Fibroblast of skin of abdomen (primary cell): ENCODE measurements at regions not wholly inside any gene's neighbourhood (a gene's known extent, or its start where the extent isn't known, plus 50 kb on each side); places are given as distances from the start of the nearest gene placed in this dataset.
A peak's percentile ranks its signal among the peaks of the same experiment; 100 is the strongest.
"Not testable (repeated sequence)": the region's sequence is repeated elsewhere in the genome, so short reads cannot be mapped to it uniquely, and the experiment has no call there.

Source experiments
- DNase-seq: peaks from one replicate; pipeline ENCODE4 v3.0.0-alpha.2; 2013

DNA sequence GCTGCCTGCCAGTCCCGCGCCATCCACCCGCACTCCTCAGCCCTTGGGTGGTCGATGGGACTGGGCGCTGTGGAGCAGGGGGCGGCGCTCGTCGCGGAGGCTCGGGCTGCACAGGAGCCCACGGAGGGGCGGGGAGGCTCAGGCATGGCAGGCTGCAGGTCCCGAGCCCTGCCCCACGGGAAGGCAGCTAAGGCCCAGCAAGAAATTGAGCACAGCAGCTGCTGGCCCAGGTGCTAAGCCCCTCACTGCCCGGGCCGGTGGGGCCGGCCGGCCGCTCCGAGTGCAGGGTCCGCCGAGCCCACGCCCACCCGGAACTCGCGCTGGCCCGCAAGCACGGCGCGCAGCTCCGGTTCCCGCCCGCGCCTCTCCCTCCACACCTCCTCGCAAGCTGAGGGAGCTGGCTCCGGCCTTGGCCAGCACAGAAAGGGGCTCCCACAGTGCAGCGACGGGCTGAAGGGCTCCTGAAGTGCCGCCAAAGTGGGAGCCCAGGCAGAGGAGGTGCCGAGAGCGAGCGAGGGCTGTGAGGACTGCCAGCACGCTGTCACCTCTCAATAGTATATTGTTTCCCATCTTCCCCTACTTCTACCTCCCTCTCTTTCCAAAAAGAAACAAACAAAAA is 219.6 kb downstream of the BAMBI start:
- DNase-seq: not testable (repeated sequence)

DNA sequence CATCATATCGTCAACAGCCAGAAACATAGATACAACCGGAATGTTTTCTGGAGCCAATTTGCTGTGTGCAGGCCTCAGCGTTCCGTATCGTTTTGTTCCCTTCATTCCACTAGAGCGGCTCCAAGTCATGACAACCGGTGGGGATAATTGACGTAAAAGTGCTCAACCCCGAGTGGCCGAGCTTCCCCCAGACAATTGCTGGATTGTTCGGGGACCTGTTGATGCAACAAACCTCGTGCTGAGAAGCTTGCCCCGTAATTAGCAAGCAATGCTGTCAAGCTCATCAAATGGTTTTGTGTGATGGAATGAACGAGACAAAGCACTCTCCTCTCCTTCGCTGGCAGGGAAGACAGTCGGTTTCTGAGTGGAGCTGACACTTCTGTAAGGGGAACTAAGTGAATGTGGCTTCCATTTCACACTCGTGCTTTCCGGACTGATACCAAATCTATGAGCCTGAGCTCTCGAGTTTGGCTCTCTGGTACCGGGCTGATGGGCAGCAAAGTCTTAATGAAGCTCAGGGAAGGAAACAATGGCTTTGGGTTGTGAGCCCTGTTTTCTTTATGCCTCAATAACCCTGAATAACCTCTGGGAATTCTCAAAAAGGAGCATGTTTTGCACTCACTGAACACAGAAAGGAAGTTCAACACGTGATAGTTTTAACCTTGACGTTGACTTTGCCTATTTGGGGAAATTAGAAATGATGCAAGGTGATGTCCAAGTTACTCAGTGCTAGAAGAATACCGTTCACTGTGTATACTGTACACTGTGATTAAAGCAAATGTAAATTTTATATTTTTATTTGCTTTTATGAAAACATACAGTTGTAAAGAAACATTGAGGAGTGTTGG is 220.5 kb downstream of the BAMBI start:
- no peak for DNase-seq

DNA sequence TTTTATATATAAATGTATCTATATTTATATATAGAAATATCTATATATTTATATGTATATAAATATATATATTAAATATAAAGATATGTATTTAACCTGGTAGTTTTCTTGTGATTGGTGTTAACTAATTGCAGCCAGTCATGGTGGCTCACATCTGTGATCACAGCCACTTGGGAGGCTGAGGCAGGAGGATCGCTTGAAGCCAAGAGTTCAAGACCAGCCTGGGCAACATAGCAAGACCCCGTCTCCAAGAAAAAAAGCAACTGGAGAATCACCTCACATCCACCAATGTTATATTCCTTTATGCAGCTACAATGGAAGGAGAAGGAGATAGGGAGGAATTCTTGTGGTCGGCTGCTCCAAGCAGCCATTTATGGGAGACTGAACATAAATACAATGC is 224.9 kb downstream of the BAMBI start:
- DNase-seq: no peak

- DNase-seq: no peak
These were observed 225.7 kb downstream of the BAMBI start for GRCh38 chr10:28903063-28903462.

DNA sequence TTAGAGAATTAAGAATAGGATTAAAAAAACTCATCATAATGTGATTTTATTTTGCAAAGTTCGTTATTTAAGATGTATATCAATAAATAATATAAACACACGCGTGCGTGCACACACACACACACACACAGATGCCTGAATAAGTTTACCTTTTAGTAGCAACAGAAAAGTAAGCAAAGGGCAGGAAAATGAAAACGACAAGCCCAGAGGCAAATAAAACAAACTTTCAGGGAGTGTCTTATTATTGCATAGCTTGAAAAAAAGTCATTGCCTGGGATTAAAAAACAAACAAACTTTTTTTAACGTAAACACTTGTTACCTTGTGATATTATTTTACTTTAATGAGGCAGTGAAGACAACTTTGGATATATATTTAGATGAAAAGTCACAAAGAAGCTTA is 226.4 kb downstream of the BAMBI start:
- no peak for DNase-seq

- DNase-seq: no peak
These were observed 228.1 kb downstream of the BAMBI start for GRCh38 chr10:28905371-28905770.

- peak; percentile 13 for DNase-seq
These were observed 228.7 kb downstream of the BAMBI start for GRCh38 chr10:28906011-28906411.

GRCh38 chr10:28906415-28906814 is 229.1 kb downstream of the BAMBI start:
- peak; percentile 51 for DNase-seq

DNA sequence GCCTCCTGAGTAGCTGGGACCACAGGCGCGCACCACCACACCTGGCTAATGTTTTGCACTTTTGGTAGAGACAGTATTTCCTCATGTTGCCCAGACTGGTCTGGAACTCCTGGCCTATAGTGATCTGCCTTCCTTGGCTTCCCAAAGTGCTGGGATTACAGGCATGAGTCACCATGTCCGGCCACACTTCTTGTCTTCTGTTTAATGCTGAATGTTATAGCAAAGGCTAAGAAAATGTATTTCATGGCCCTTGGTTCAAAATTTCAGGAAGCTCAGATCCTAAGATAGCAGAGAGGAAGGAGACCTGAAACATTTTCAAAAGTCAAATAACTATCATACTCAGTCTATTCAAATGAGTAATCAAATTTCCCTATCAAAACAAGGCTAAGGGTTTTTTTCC is 229.6 kb downstream of the BAMBI start:
- DNase-seq: peak; percentile 61

DNA sequence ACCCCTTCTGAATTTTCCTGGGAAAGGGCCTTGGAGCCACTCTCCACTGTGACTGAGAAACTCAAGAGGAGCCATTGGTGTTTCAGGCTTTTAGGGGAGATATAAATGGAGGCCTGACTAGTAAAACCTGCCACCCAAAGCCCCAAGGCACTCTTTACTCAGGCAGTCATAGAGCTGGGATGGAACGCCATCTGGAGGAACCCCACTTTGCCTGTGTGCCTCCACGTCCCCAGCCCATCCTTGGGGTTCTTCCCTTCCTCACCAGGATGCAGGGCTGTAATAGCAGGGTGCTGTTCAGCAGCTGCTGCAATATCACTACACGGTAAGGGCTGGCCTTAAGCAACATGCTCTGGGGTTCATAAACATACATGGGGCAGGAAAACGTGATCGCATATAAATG is 232.6 kb downstream of the BAMBI start:
- DNase-seq: no peak

GRCh38 chr10:28910956-28911355 is 233.6 kb downstream of the BAMBI start:
- peak; percentile 76 for DNase-seq

- DNase-seq: not testable (repeated sequence)
These were observed 234.2 kb downstream of the BAMBI start for GRCh38 chr10:28911511-28911910.

GRCh38 chr10:28912017-28912783 is 234.9 kb downstream of the BAMBI start:
- DNase-seq: no peak

DNA sequence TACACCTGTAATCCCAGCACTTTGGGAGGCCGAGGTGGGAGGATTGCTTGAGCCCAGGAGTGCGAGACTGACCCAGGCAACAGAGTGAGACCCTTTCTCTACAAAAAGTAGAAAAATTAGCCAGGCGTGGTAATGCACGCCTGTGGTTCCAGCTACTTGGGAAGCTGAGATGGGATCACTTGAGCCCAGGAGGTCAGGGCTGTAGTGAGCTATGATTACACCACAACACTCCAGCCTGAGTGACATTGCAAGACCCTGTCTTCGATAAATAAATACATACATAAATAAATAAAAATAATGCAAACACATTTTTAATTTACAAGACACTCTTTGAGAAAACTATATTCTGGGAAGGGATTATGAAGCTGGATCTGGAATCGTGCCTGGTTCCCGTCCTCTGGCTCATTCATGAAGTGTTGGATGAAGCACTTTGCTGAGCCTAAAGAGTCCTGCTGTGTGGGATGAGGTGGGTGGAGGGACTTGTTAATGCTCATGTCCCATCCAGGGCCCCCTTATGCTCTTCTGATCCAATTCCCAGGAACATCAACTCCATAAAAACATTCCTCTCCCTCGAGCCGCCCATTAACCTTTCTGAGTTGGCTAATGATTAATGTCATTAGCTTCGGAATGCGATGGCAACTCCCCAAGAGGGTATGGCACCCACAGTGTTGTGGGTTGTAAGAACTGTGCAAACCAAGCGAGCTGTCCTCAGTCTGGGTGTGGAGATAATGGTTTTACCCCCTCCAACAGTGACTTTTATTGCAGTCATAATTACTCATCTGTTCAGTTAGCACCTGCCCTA is 236.3 kb downstream of the BAMBI start:
- no peak for DNase-seq

DNA sequence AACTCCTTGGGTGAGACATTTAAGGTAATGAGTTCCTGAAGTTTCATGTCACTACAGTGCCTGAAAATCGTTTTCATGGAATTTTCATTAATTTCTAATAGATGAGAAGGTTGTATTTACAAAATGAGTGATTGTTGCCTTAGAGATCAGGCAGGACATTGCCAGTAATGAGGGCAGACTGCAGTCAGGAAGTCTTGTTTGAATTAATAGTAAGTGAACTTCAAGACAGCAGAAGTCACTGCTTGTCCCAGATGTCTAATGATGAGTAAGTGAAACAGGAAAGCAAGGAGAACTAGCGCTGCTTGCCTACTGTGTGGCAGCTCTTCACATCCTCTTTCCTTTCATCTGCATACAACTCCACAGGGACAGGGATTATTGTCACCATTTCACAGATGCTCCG is 237.4 kb downstream of the BAMBI start:
- peak; percentile 14 for DNase-seq

DNA sequence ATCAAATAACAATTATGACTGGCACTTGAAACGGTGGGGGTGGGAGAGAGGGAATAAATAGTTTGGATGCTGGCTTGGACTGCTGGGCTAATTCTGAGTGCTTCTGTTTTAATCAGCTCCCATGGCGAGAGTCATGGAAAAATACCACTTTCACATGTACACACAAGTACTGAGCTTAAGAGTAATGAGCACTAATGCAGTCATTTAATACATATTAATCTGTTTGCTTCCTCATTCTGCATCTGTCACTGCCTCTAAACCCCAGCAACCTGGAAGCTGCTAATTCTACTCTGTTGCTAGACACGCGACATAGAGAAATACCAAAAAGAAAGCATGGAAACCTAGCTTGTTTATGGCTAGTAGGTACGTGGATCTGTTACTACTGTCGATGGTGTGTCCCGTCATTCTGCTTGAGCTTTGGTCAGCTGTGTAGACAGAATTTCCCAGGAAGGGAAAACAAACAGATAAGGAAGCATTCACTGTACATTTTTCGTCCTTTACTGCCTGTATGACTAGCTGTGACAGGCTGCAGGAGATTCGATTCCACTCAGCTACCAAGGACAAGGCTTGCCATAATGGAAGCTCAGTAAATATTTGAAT is 238.8 kb downstream of the BAMBI start:
- DNase-seq: no peak

- no peak for DNase-seq
These were observed 242.8 kb downstream of the BAMBI start for GRCh38 chr10:28920091-28920490.

DNA sequence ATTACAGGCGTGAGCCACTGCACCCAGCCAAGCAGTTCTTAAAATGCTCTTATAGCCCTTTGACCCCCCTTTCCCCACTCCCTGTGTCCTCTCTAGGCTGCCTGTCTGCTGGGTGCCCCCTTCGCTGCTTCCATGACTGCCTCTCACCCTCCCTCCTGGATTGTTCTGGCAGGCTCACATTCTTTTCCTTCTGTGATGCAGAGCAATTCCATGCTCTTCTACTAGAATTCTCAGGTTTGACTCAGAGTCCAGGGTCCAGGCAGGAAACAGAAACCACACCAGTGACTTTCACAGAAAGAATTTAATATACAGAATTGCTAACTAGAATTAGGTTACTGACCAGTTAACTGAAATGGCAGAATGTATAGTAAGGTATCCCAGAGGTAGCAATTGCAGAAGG is 244.8 kb downstream of the BAMBI start:
- DNase-seq: peak; percentile 75

- DNase-seq: no peak
These were observed 245.5 kb downstream of the BAMBI start for GRCh38 chr10:28922861-28923260.

GRCh38 chr10:28924717-28925116 is 247.4 kb downstream of the BAMBI start:
- DNase-seq: no peak

GRCh38 chr10:28925121-28925663 is 247.9 kb downstream of the BAMBI start:
- DNase-seq: peak; percentile 24

DNA sequence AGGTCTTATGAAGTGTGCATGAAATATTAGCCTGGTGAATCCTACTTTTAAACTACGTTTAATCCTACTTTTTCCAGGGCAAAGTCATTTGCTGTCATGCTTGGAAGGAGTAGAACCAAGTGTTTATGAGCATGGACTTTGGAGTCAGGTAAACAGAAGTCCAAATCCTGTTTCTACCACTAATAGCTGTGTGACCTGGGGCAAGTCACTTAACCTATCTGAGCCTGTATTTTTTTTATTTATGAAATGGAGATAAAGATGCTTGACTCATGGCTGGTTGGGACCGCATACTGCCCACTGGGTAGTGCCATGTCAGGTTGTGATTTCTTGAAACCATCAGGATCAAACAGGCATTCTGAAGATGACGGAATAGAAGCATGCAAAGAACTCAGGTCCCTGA is 249.6 kb downstream of the BAMBI start:
- no peak for DNase-seq
